Sigmoid colon (tissue), 4 donors: ENCODE measurements at regions not wholly inside any gene's neighbourhood (a gene's known extent, or its start where the extent isn't known, plus 50 kb on each side); places are given as distances from the start of the nearest gene placed in this dataset.
"Not testable (repeated sequence)": the region's sequence is repeated elsewhere in the genome, so short reads cannot be mapped to it uniquely, and the experiment has no call there.

Experiments used
- EP300 ChIP-seq, 4 donors: sonication (generic); formaldehyde crosslinking; IDR thresholded peaks; one replicate each; pipeline ENCODE4 v1.6.1; 2017; ENCODE audit warnings: antibody characterized with exemption in 4 of 4
- POLR2A ChIP-seq, 2 donors: fragments of 450-650 bp; IDR thresholded peaks; one replicate each; pipeline ENCODE4 v1.6.1; 2016; ENCODE audit warnings: antibody characterized with exemption in 2 of 2, mild to moderate bottlenecking in 2 of 2, moderate library complexity in 2 of 2
- POLR2AphosphoS5 ChIP-seq, 4 donors: sonication (generic); formaldehyde crosslinking; IDR thresholded peaks; one replicate each; pipeline ENCODE4 v1.6.1; 2017; ENCODE audit warnings: antibody characterized with exemption in 4 of 4
- TF ChIP-seq, protein P1 (sequence below), 4 experiments: fragments of 450-650 bp in 3 of 4; fragments of 200-600 bp in 1 of 4; IDR thresholded peaks; one replicate each; pipeline ENCODE4 v1.5.1; 2016 to 2019; ENCODE audit warnings: antibody characterized with exemption in 4 of 4, mild to moderate bottlenecking in 3 of 4, moderate library complexity in 2 of 4

DNA sequence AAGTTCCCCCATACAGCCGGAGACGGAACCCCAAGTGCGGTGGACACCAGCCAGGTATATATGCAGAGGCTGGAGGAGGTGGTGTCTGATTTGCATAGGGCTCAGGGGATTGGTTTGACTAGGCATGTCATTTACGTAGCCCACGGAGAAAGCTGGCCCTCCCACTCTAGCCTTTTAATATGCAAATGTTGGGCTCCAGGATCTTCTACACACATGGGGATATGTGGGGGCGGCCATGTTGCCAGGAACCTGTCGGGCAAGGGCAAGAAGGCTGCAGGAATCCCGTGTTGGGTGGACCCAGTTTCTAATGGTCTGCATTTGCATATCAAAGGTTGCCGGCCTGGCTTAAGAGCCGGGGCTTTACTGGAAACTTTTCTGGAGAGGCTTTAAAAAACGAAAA, 57.4 kb downstream of the FTHL17 start:
- TF ChIP-seq, protein P1, sequence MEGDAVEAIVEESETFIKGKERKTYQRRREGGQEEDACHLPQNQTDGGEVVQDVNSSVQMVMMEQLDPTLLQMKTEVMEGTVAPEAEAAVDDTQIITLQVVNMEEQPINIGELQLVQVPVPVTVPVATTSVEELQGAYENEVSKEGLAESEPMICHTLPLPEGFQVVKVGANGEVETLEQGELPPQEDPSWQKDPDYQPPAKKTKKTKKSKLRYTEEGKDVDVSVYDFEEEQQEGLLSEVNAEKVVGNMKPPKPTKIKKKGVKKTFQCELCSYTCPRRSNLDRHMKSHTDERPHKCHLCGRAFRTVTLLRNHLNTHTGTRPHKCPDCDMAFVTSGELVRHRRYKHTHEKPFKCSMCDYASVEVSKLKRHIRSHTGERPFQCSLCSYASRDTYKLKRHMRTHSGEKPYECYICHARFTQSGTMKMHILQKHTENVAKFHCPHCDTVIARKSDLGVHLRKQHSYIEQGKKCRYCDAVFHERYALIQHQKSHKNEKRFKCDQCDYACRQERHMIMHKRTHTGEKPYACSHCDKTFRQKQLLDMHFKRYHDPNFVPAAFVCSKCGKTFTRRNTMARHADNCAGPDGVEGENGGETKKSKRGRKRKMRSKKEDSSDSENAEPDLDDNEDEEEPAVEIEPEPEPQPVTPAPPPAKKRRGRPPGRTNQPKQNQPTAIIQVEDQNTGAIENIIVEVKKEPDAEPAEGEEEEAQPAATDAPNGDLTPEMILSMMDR (IDR thresholded peaks at IDR 0.05) = not testable (repeated sequence)
- not testable (repeated sequence) for TF ChIP-seq EP300, POLR2AphosphoS5, POLR2A (IDR thresholded peaks at IDR 0.05)
